Peyer's patch (tissue), 4 donors: ENCODE measurements at regions not wholly inside any gene's neighbourhood (a gene's known extent, or its start where the extent isn't known, plus 50 kb on each side); places are given as distances from the start of the nearest gene placed in this dataset.

Experiments
- POLR2A ChIP-seq, 2 donors: fragments of 450-650 bp; IDR thresholded peaks; one replicate each; pipeline ENCODE4 v1.5.1; 2017; ENCODE audit warnings: antibody characterized with exemption in 2 of 2, mild to moderate bottlenecking in 2 of 2, moderate library complexity in 2 of 2
- TF ChIP-seq, protein P1 (sequence below), 6 experiments: fragments of 450-650 bp in 4 of 6; fragments of 200-600 bp in 2 of 6; sonication (generic) in 1 of 6; IDR thresholded peaks; one replicate each; pipeline ENCODE4 v1.5.1; 2017 to 2019; ENCODE audit warnings: antibody characterized with exemption in 6 of 6, mild to moderate bottlenecking in 3 of 6, moderate library complexity in 1 of 6

DNA sequence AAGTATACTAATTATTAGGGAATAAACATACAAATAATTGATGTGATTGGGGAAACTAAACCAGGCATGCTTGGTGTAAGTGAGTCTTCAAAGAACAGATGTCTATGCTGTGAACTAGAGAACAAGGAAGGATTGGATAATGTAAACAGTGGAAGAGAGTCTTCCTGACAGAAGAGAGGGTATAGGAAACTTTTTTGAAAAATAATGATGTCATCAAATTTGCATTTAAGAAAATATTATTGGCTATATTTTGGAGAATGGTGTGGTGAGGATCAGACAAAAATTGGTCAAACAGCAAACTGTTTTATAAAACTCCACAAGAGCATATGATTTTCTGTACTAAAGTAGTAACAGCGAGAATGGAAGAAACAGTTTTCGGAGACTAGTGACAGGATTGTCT is 537.7 kb downstream of the TRAM1L1 start:
- TF ChIP-seq, protein P1, sequence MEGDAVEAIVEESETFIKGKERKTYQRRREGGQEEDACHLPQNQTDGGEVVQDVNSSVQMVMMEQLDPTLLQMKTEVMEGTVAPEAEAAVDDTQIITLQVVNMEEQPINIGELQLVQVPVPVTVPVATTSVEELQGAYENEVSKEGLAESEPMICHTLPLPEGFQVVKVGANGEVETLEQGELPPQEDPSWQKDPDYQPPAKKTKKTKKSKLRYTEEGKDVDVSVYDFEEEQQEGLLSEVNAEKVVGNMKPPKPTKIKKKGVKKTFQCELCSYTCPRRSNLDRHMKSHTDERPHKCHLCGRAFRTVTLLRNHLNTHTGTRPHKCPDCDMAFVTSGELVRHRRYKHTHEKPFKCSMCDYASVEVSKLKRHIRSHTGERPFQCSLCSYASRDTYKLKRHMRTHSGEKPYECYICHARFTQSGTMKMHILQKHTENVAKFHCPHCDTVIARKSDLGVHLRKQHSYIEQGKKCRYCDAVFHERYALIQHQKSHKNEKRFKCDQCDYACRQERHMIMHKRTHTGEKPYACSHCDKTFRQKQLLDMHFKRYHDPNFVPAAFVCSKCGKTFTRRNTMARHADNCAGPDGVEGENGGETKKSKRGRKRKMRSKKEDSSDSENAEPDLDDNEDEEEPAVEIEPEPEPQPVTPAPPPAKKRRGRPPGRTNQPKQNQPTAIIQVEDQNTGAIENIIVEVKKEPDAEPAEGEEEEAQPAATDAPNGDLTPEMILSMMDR (IDR thresholded peaks at IDR 0.05) = no peak
- TF ChIP-seq POLR2A (IDR thresholded peaks at IDR 0.05) = no peak
